Fibroblast of lung (primary cell): ENCODE measurements at regions not wholly inside any gene's neighbourhood (a gene's known extent, or its start where the extent isn't known, plus 50 kb on each side); places are given as distances from the start of the nearest gene placed in this dataset.

ENCODE experiments used
- CTCF ChIP-seq, 2 donors: IDR thresholded peaks in 1 of 2; conservative IDR thresholded peaks in 1 of 2; 1 replicate in 1 of 2; 2 replicates in 1 of 2; pipeline ENCODE4 v1.5.1; 2011 to 2012; ENCODE audit warnings: low read length in 2 of 2, control low read depth in 1 of 2, inconsistent platforms in 1 of 2, low read depth in 1 of 2, mild to moderate bottlenecking in 1 of 2
- EZH2 ChIP-seq: IDR thresholded peaks from 2 replicates; pipeline ENCODE4 v1.5.1; 2012; ENCODE audit warnings: low read length, control low read depth, mild to moderate bottlenecking; ENCODE audit errors: missing control alignments

GRCh38 chr4:144291164-144291563 lies 150.6 kb upstream of the GYPA start:
- TF ChIP-seq CTCF (conservative IDR thresholded peaks at IDR 0.05 in 1 of 2, IDR thresholded peaks at IDR 0.05 in 1 of 2; ENCODE audit: low read depth in 1 of 2, low read length in 2 of 2) (no peak), EZH2 (no peak)
